ENCODE measurements at regions not wholly inside any gene's neighbourhood (a gene's known extent, or its start where the extent isn't known, plus 50 kb on each side); places are given as distances from the start of the nearest gene placed in this dataset.
"Not testable (repeated sequence)": the region's sequence is repeated elsewhere in the genome, so short reads cannot be mapped to it uniquely, and the experiment has no call there.

DNA sequence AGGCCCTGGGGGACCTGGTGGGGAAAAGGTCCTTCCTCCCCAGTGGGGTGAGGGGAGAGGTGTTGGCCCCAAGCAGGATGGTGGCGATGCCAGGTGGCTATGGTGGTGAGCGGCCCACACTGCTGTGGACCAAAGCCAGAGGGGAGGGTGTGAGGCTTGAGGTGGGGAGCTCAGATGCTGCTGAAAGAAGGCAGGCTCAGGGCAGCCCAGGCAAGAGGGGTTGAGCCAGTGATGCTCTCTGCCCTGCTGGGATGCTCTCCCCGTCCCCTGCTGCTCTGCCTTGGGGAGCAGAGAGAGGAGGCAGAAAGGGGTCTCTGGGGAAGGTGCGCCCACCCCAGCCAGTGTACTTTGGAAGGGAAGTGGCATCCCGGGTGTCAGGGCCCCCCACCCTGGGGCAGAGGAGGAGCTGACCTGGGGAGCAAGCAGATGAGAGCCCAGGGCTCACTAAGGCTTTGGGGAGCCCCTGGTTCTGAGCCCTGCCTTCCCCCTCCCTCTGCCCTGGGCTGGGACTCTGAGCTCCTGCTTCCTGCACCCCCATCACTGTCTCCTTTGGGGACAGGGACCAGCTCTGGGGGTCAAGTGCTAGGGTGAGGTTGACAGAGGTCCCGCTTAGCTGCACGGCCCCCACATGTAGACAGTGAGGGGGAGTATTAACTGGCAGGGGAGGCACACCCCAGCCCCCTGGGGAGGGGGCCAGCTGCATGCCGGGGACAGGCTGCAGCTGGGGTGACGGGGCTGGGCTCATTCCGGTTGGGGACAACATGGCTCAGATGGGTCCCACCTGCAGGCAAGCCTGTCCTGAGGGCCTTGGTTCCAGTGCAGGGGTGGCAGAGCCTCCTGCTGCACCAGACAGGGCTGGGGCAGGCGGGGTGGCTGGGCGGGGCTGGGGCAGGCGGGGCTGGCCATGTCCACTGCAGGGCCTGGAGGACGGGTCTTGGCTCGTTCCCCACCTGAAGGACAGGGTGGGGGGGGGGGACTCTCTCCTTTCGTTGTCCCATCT, 124.4 kb downstream of the KIF26A start:
- no peak for DNase-seq
- Histone ChIP-seq H3K27ac (no peak overlapping the region), H3K27me3 (no peaks in the 10 kb centered on the region), H3K36me3 (peaks cover 21% of the 10 kb centered on the region), H3K9me3 (replicated peaks) (no peaks in the 10 kb centered on the region; the same call in 1 of the 2 replicates), H3K4me3 (no peak overlapping the region), H3K4me1 (no peaks in the 10 kb centered on the region)

- Histone ChIP-seq H3K9me3 (replicated peaks) (no peaks in the 10 kb centered on the region; the same call in 1 of the 2 replicates), H3K36me3 (peaks cover 16% of the 10 kb centered on the region), H3K27me3 (no peaks in the 10 kb centered on the region), H3K4me1 (no peaks in the 10 kb centered on the region), H3K27ac (no peak overlapping the region), H3K4me3 (no peak overlapping the region)
- DNase-seq: no peak
Measured at GRCh38 chr14:104263675-104264358, 125.4 kb downstream of the KIF26A start.

GRCh38 chr14:104264495-104265265, 126.3 kb downstream of the KIF26A start:
- no peaks in the 10 kb centered on the region; the same call in 1 of the 2 replicates for H3K9me3 ChIP-seq (replicated peaks)
- no peaks in the 10 kb centered on the region for H3K4me1 ChIP-seq

DNA sequence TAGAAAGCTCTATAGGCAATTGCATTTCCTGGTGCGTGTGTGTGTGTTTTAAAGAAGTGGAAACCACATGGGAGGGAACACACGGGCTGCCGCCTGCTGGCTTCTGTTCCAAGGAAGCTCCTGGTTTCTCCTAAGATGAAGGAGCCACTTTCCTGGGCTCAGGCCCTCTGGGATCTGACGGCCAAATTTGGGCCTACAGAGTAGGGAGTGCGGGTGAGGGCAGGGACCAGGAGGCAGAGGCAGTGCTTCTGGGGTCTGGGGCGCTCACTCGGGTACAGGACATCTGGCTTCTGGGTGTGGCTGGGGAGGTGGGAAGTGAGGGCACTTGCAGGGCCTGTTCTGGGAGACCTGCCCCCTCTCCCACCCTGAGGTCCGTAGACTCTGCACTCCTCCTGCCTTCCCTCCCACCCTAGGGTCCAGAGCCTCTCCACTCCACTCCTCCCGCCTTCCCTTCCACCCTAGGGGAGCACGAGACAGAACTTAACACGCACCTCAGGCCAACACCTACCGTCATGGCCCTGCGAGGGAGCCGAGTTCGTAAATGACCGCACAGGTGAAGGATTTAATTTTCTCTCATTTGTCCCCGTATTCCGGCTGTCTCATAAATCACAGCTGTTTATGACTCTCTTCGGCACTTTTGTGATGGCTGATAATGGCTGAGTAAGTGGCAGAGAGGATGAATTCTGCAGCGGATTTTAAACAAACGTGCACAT, 127.7 kb downstream of the KIF26A start:
- H3K27me3 ChIP-seq: no peaks in the 10 kb centered on the region
- H3K27ac ChIP-seq: no peak overlapping the region
- H3K4me3 ChIP-seq: no peak overlapping the region
- no peaks in the 10 kb centered on the region for H3K36me3 ChIP-seq
- DNase-seq: no peak
- H3K9me3 ChIP-seq (replicated peaks): no peaks in the 10 kb centered on the region; the same call in 1 of the 2 replicates
- H3K4me1 ChIP-seq: no peaks in the 10 kb centered on the region

More at GRCh38 chr14:104264495-104265265, 126.3 kb downstream of the KIF26A start:
- Histone ChIP-seq H3K27me3 (no peaks in the 10 kb centered on the region), H3K27ac (no peak overlapping the region), H3K36me3 (peaks cover 9% of the 10 kb centered on the region; the same call in 1 of the 2 replicates), H3K4me3 (no peak overlapping the region)
- no peak for DNase-seq

DNA sequence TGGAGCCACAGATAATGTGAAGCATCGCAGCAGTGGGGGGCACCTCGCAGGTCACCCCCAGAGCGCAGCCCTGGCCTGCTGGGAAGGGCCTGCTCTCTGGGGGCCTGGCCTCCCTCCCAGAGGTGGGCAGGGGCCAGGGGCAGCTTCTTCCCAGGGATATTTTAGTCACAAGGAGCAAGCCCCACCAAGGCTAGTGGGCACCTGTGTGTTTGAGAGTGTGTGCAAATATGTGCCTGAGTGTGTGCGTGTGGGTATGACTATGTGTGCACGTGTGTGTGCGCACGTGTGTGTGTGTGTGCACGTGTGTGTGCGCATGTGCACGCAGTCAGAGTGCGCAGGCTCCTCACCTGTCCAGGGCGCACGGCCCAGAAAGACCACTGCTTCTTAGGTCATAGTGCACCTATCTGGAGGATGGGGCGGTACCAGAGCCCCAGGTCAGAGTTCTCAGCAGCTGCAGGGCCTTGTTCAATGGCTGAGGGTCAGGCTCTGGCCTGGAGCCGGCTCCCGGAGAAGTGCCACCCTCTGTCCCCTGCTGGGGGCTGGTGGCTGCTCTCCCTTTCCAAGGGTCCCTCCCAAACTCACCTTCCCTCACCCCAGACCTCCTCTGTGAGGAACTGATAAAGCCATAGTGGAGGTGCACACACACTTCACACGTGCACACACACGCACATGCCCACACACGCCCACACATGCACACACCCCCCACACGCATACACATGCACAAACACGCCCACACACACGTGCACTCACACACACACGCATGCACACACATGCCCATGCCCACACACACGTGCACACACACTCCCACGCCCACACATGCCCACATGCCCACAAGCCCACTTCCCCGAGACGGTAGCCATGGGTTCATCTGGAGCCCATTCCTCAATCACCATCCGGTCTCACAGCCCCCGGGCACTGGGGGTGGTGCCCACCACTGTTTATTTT, 128.5 kb downstream of the KIF26A start:
- Histone ChIP-seq H3K27ac (no peak overlapping the region), H3K4me3 (no peak overlapping the region), H3K9me3 (replicated peaks) (no peaks in the 10 kb centered on the region), H3K36me3 (no peaks in the 10 kb centered on the region), H3K27me3 (no peaks in the 10 kb centered on the region), H3K4me1 (no peaks in the 10 kb centered on the region)
- no peak for DNase-seq

GRCh38 chr14:104267895-104268294, 129.5 kb downstream of the KIF26A start:
- H3K4me3 ChIP-seq: no peak overlapping the region
- H3K36me3 ChIP-seq: no peaks in the 10 kb centered on the region
- no peak overlapping the region for H3K27ac ChIP-seq
- no peaks in the 10 kb centered on the region for H3K9me3 ChIP-seq (replicated peaks)
- no peaks in the 10 kb centered on the region for H3K27me3 ChIP-seq
- no peaks in the 10 kb centered on the region for H3K4me1 ChIP-seq
- DNase-seq: no peak

DNA sequence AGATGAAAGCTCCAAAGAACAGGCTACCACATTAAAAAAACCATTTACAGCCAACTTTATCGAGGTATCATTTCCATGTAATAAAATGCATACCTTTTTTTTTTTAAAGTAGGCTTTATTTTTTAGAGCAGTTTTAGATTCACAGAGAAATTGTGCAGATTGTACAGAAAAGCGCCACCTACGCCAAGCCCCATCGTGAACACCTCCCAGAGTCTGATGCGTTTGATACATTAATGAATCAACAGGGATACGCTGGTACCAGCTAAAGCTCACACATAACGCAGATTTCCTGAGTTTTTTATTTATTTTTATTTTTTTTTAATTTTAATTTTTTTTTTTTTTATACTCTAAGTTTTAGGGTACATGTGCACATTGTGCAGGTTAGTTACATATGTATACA, 129.9 kb downstream of the KIF26A start:
- H3K4me3 ChIP-seq: no peak overlapping the region
- H3K36me3 ChIP-seq: no peaks in the 10 kb centered on the region
- H3K27me3 ChIP-seq: no peaks in the 10 kb centered on the region
- DNase-seq: no peak
- no peaks in the 10 kb centered on the region for H3K4me1 ChIP-seq
- H3K9me3 ChIP-seq (replicated peaks): no peaks in the 10 kb centered on the region
- H3K27ac ChIP-seq: no peak overlapping the region

DNA sequence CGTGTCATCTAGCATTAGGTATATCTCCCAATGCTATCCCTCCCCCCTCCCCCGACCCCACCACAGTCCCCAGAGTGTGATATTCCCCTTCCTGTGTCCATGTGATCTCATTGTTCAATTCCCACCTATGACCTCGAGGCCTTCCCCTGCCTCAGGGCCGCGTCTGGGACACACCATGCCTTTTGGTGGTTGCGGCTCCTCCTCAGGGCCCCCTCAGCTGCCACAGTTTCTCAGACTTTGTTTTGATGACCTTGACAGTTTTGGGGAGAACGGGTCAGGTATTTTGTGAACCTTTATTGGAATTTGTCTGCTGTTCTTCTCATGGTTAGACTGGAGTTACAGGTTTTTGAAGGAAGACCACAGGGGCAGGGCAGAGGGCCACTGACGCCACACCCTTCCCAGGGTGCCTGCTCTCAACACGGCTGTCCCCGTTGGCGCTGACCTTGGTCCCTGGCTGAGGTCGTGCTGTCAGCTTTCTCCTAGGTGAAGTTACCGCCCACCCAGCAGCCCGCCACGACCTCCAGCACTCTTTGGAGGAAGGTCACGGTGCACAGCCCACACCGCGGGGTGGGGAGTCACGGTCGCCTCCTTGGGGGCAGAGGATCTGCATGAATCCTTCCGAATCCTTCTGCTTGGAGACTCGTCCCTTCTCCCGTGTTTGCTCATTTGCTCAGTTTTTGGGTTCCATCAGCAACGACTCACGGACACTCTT, 130.5 kb downstream of the KIF26A start:
- Histone ChIP-seq H3K27me3 (no peaks in the 10 kb centered on the region), H3K4me3 (no peak overlapping the region), H3K27ac (no peak overlapping the region), H3K36me3 (no peaks in the 10 kb centered on the region), H3K4me1 (no peaks in the 10 kb centered on the region), H3K9me3 (replicated peaks) (no peaks in the 10 kb centered on the region)
- peak in 1 of 2 experiments; percentile 37 for DNase-seq

GRCh38 chr14:104269511-104270241, 131.3 kb downstream of the KIF26A start:
- not testable (repeated sequence) for H3K4me3 ChIP-seq; H3K9me3 ChIP-seq (replicated peaks); H3K4me1 ChIP-seq; H3K27ac ChIP-seq; H3K36me3 ChIP-seq; H3K27me3 ChIP-seq; DNase-seq

GRCh38 chr14:104271391-104271790, 133.0 kb downstream of the KIF26A start:
- DNase-seq: no peak
- Histone ChIP-seq H3K9me3 (replicated peaks) (no peaks in the 10 kb centered on the region), H3K27ac (no peak overlapping the region), H3K4me1 (peaks cover 10% of the 10 kb centered on the region), H3K4me3 (no peak overlapping the region), H3K36me3 (no peaks in the 10 kb centered on the region), H3K27me3 (no peaks in the 10 kb centered on the region)

DNA sequence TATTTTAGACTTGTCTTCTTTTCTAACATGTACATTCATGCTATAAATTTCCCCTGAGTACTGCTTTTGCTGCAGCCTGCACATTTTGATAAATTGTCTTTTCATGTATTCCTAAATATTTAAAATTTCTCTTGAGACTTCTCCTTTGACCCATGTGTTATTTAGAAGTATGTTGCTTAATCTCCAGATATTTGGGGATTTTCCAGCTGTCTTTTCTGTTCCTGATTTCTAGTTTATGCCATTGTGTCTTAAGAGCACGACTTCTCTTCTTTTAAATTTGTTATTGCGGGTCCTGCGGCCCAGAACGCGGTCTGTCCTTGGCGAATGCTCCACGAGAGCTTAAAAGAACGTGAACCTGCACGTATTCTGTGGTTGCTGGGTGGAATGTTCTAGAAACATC, 136.4 kb downstream of the KIF26A start:
- no peak overlapping the region for H3K4me3 ChIP-seq
- DNase-seq: no peak
- peaks cover 10% of the 10 kb centered on the region for H3K4me1 ChIP-seq
- no peak overlapping the region; the same call in 1 of the 2 replicates for H3K27ac ChIP-seq
- H3K9me3 ChIP-seq (replicated peaks): no peaks in the 10 kb centered on the region; the same call in 1 of the 2 replicates
- H3K27me3 ChIP-seq: no peaks in the 10 kb centered on the region
- no peaks in the 10 kb centered on the region; the same call in 1 of the 2 replicates for H3K36me3 ChIP-seq

Data from SJCRH30 (cell line).